ENCODE measurements at regions not wholly inside any gene's neighbourhood (a gene's known extent, or its start where the extent isn't known, plus 50 kb on each side); places are given as distances from the start of the nearest gene placed in this dataset.
A peak's percentile ranks its signal among the peaks of the same experiment; 100 is the strongest.

- no peak overlapping the region for H3K4me3 ChIP-seq (ENCODE audit: insufficient read depth, low read length)
- H3K79me2 ChIP-seq (ENCODE audit: insufficient read depth, low read length): no peaks in the 10 kb centered on the region
- no peak overlapping the region for H3K4me2 ChIP-seq (ENCODE audit: insufficient read depth, low read length)
- no peak overlapping the region for H2AFZ ChIP-seq (ENCODE audit: low read length)
- no peaks in the 10 kb centered on the region for H4K20me1 ChIP-seq (ENCODE audit: insufficient read depth, low read length)
- TF ChIP-seq CTCF (IDR thresholded peaks at IDR 0.05; ENCODE audit: extremely low read depth, low read depth, low read length): no peak
- H3K4me1 ChIP-seq (ENCODE audit: insufficient read depth, low read length): no peaks in the 10 kb centered on the region
- no peaks in the 10 kb centered on the region for H3K9me3 ChIP-seq (ENCODE audit: low read depth, low read length)
- no peak overlapping the region for H3K27ac ChIP-seq (ENCODE audit: low read depth, low read length)
- H3K27me3 ChIP-seq (ENCODE audit: insufficient read depth, low read length): no peaks in the 10 kb centered on the region
- no peaks in the 10 kb centered on the region for H3K36me3 ChIP-seq (ENCODE audit: insufficient read depth, low read length)
- no peak for DNase-seq (ENCODE audit: insufficient read length, low spot score, missing footprints)
Measured at GRCh38 chr14:80378084-80378690, 166.9 kb upstream of the DIO2 start.

- H3K4me2 ChIP-seq (ENCODE audit: insufficient read depth, low read length): no peak overlapping the region
- no peaks in the 10 kb centered on the region for H3K4me1 ChIP-seq (ENCODE audit: insufficient read depth, low read length)
- H3K4me3 ChIP-seq (ENCODE audit: insufficient read depth, low read length): no peak overlapping the region
- H2AFZ ChIP-seq (ENCODE audit: low read length): no peak overlapping the region
- H4K20me1 ChIP-seq (ENCODE audit: insufficient read depth, low read length): no peaks in the 10 kb centered on the region
- H3K79me2 ChIP-seq (ENCODE audit: insufficient read depth, low read length): no peaks in the 10 kb centered on the region
- H3K9me3 ChIP-seq (ENCODE audit: low read depth, low read length): no peaks in the 10 kb centered on the region
- H3K27me3 ChIP-seq (ENCODE audit: insufficient read depth, low read length): no peaks in the 10 kb centered on the region
- DNase-seq (ENCODE audit: insufficient read length, low spot score, missing footprints): no peak
- H3K27ac ChIP-seq (ENCODE audit: low read depth, low read length): no peak overlapping the region
- no peaks in the 10 kb centered on the region for H3K36me3 ChIP-seq (ENCODE audit: insufficient read depth, low read length)
- TF ChIP-seq CTCF (IDR thresholded peaks at IDR 0.05; ENCODE audit: extremely low read depth, low read depth, low read length): no peak
Measured at GRCh38 chr14:80364816-80365215, 153.5 kb upstream of the DIO2 start.

GRCh38 chr14:80364274-80364673, 153.0 kb upstream of the DIO2 start:
- Histone ChIP-seq H3K36me3 (ENCODE audit: insufficient read depth, low read length) (no peaks in the 10 kb centered on the region), H3K27ac (ENCODE audit: low read depth, low read length) (no peak overlapping the region)
- DNase-seq (ENCODE audit: insufficient read length, low spot score, missing footprints): no peak

GRCh38 chr14:80358112-80358511, 146.8 kb upstream of the DIO2 start:
- H3K27me3 ChIP-seq (ENCODE audit: insufficient read depth, low read length): no peaks in the 10 kb centered on the region
- no peaks in the 10 kb centered on the region for H3K9me3 ChIP-seq (ENCODE audit: low read depth, low read length)
- no peak for DNase-seq (ENCODE audit: insufficient read length, low spot score, missing footprints)
- no peaks in the 10 kb centered on the region for H3K36me3 ChIP-seq (ENCODE audit: insufficient read depth, low read length)
- H4K20me1 ChIP-seq (ENCODE audit: insufficient read depth, low read length): no peaks in the 10 kb centered on the region
- no peak overlapping the region for H3K27ac ChIP-seq (ENCODE audit: low read depth, low read length)
- TF ChIP-seq CTCF (IDR thresholded peaks at IDR 0.05; ENCODE audit: extremely low read depth, low read depth, low read length): no peak
- no peaks in the 10 kb centered on the region for H3K4me1 ChIP-seq (ENCODE audit: insufficient read depth, low read length)
- no peak overlapping the region for H3K4me3 ChIP-seq (ENCODE audit: insufficient read depth, low read length)
- no peaks in the 10 kb centered on the region for H3K79me2 ChIP-seq (ENCODE audit: insufficient read depth, low read length)
- no peak overlapping the region for H3K4me2 ChIP-seq (ENCODE audit: insufficient read depth, low read length)
- no peak overlapping the region for H2AFZ ChIP-seq (ENCODE audit: low read length)

More at GRCh38 chr14:80364274-80364673, 153.0 kb upstream of the DIO2 start:
- Histone ChIP-seq H4K20me1 (ENCODE audit: insufficient read depth, low read length) (no peaks in the 10 kb centered on the region), H3K27me3 (ENCODE audit: insufficient read depth, low read length) (no peaks in the 10 kb centered on the region), H3K4me1 (ENCODE audit: insufficient read depth, low read length) (no peaks in the 10 kb centered on the region), H3K9me3 (ENCODE audit: low read depth, low read length) (no peaks in the 10 kb centered on the region), H3K4me2 (ENCODE audit: insufficient read depth, low read length) (no peak overlapping the region), H3K4me3 (ENCODE audit: insufficient read depth, low read length) (no peak overlapping the region), H2AFZ (ENCODE audit: low read length) (no peak overlapping the region), H3K79me2 (ENCODE audit: insufficient read depth, low read length) (no peaks in the 10 kb centered on the region)
- peak; percentile 46 for TF ChIP-seq CTCF (IDR thresholded peaks at IDR 0.05; ENCODE audit: extremely low read depth, low read depth, low read length)
